AML-193 (cell line): ENCODE measurements at regions not wholly inside any gene's neighbourhood (a gene's known extent, or its start where the extent isn't known, plus 50 kb on each side); places are given as distances from the start of the nearest gene placed in this dataset.
A peak's percentile ranks its signal among the peaks of the same experiment; 100 is the strongest.

Experiments
- DNase-seq, 2 experiments: peaks; one replicate each; lab custom pipeline; 2025; lab: John Stamatoyannopoulos, UW

DNA sequence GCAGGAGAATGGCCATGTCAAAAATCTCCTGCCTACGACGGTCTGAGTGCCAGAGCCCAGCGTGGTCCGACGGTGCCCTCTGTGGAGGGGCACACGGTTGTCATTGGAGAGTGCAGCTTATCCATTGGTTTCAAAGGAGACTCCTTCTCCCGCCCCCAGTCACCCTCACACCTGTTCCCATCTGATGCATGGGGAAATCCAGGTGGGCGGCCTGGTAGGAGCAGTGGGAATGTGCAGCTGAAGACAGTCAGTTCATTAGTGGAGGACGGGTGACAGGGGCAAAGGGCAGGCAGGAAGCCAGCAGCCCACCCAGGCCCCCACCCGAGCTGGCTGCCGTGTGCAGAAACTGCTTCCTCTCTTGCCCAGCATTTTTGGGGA is 162.3 kb downstream of the IRF8 start:
- DNase-seq = no peak

- DNase-seq = no peak
Observed at GRCh38 chr16:86061721-86062120, 162.8 kb downstream of the IRF8 start.

- no peak for DNase-seq
Observed at GRCh38 chr16:86062271-86062965, 163.5 kb downstream of the IRF8 start.

- no peak for DNase-seq
Observed at GRCh38 chr16:86063760-86064405, 164.9 kb downstream of the IRF8 start.

DNA sequence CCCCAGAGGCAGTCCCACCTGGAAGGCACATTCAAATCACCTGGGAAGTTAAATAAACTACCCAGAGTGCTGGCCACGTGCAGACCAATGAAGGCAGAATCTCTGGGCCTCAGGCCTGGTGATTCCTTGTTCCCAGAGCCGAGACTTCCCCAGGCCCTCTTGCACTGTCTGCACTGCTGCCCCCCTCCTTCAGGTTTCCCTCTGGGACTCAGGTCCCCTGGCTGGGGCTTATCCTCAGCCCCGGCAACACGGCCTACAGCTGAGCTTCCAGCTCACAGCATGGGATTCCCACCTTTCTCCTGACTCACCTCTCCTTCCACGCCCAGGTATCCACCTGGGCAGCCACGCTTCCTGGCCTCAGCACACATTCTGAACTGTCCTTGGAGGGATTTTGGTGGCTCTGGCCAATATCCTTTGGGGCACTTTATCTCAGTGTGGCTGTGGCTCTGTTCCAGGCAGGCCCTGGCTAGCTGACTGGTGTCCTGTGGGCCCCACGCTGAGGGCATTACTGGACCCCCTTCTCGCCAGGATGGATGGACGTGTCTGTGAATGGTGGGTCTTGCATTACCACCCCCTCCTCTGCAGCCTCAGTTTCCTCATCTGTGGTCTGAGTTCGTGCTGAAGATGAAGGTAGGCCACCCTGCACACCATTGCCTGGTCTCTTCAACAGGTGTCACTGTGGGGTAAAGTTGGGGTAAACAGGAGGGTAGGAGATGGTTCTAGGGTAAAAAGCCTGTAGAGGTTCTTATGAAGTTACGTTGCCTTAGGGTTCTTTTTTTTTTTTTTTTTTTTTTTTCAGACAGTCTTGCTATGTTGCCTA is 165.7 kb downstream of the IRF8 start:
- no peak for DNase-seq

DNA sequence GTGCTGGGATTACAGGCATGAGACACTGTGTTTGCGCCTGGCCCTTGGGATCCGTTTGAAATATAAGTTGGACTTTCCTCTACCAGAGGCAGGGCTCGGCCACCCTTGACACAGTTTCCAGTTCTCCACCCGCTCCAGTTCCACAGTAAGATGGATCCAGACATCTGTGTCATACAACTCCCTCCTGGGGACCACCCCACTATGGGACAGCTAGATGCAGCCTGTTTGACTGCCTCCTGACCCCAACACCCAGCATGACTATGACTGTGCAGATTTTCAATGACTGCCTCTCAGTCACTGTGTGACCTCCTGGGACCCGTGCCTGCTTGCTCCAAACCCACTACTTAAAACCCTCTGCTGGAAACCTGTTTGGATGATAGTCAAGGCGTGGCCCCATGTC is 166.7 kb downstream of the IRF8 start:
- DNase-seq = no peak

- DNase-seq = no peak
Observed at GRCh38 chr16:86066811-86067210, 167.8 kb downstream of the IRF8 start.

GRCh38 chr16:86067516-86067915 is 168.6 kb downstream of the IRF8 start:
- DNase-seq = no peak

- DNase-seq = no peak
Observed at GRCh38 chr16:86067936-86068335, 169.0 kb downstream of the IRF8 start.

GRCh38 chr16:86068722-86069121 is 169.8 kb downstream of the IRF8 start:
- DNase-seq = no peak

DNA sequence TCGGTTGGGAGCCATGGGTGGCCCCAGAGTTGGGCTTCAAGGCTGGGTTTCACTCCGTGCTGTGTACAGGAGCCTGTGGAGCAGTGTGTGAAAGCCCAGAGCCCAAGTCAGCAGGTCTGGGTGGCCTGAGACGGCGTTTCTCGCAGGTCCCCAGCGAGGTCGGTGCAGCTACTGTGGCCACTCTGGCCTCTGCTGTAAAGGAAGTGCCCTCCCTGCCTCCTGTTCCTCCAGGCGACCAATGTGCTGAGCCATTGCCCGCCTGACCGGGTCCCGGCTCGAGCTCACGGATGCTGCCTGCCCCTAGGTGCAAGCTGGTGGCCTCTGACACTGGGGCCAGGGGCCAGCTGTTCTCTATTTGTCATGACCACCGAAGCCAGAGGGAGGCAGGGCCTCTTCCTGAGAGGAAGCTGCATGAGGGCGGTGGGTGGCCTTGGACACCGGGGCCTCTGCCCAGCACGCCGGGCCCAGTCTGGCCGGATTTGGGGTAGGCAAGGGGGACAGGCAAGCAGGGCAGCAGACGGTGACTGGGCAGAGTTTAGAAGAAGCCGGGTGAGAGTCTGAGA is 170.9 kb downstream of the IRF8 start:
- DNase-seq = no peak

DNA sequence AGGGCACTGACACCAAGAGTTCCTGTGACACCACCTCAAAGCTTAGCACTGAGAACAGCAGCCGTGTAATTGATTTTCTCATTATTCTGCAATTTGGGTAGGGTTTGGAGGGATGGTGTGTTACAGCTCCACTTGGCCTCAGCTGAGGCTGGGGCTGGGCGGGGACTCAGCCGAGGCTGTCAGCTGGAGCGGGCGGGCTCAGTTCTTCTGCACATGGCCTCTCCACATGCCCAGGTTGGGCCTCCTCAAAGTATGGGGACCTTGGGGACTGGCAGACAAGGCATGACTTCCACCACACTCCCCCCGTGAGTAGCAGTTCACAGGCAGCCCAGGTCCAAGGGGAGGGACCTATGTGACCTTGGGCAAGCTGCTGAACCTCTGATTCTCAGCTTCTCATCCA is 171.5 kb downstream of the IRF8 start:
- DNase-seq = no peak

GRCh38 chr16:86070971-86071370 is 172.0 kb downstream of the IRF8 start:
- no peak for DNase-seq

DNA sequence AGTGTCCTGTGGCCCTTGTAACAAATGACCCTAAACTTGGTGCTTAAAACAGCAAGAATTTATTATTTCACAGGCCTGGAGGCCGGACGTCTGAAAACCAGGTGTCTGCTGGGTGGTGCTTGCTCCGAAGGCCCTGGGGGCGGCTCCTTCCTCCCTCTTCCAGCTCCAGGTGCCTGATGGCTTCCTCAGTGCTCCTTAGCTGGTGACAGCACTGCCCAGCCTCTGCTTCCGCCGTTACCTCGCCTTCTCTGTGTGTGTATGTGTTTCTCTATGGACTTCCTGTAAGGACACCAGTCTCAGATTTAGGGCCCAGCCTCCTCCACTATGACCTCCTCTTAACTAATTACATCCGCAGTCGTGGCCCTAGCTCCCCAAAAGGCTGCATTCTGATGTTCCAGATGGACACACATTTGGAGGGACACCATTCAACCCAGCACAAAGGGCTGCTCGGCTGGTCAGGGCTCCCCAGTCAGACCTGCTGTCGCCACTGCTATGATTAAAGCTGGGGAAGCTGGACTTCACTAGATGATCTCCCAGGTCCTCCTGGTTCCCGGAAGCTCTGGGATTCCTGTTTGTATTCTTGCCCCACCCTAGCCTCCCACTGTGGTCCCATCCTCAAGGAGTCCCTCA is 172.8 kb downstream of the IRF8 start:
- no peak for DNase-seq

- peak; percentile 5 to 29 for DNase-seq
Observed at GRCh38 chr16:86072328-86073102, 173.6 kb downstream of the IRF8 start.

DNA sequence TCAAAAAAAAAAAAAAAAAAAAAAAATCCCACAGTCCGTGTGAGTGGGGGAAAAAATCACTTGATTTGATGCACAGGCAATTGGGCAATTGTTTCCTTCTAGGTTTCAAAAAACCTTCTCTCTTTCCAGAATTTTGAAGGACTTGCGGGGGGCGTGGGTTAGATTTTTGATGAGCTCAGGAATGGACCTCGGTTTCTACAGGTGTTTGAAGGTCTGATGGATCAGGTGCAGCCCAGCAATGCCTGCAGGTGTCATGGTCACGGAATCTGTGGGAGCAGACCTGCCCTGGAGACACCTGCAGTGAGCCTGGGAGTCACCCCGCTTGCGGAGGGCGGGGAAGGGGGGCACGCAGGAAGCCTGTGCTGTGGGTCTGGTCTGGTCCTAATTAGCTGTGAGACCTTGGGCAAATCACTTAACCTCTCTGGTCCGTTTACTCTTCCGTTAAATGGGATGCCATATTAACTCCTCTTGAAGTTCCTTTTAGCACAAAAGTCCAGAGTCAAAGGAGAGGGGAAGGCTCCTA is 174.2 kb downstream of the IRF8 start:
- no peak for DNase-seq

DNA sequence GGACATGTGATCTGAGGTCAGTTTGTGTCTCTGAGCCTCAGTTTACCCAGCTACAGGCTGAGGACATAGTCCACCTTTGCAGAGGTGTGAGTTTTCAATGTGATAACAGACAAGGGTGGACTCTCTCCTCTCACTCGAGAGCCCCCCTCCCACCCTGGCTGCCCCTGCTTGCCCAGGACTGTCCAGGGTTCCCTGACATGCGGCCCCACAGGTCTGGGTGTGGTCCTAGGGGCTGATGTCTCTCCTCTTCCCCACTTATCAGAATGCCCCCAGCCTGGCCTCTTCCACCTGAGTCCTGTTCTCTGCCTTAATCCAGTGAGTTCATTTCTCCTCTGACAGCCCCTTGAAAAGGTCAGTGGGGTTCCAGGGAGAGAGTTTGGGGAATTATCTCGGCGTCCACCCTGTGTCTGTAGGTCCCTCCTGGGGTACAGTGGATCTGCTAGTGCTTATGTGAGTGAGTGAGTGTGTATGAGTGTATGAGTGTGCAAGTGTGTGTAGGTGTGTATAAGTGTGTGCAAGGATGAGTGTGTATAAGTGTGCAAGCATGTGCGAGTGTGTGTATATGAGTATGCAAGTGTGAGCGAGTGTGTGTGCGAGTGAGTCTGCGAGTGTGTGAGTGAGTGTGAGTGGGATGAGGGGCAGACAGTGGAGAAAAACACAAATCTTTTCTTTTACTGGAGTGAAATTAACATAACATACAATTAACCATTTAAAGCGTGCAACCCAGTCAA is 175.0 kb downstream of the IRF8 start:
- DNase-seq = no peak

DNA sequence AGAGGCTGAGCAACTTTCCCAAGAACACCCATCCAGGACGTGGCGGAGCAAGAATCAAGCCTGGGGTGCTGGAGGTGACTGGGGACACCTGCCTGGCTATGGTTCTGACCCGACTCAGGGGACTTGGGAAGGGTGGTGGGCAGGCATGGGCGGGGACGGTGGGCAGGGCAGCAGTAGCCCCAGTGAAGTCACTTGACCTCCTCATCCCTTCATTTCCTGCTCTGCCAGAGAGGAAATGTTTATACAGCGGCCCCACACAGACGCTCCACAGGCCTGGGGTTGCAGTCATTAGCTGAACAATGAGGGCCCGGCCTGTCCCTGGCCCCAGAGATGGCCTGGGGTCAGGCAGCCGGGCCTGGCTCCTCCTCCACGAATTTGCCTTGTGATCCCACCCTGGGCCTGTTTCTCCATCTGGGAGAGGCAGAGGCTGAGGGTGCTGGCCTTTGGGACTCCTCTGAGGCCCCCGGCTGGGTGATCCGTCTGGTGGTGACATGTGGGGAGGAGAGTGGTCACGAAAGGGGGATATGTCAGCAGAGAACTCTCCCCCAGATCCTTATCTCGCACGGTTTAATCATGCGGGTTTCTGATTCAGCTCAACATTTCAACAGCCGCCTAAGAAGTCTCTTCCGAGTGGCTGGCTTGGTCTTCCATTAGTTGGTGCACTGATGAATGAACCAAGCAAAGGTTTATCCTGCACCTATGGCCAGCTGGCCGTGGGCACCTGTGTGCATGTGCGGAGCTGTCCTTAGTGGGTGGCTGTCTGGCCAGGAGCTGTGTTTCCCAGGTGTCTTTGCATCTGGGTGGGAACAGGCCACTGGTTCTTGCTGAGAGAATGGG is 175.9 kb downstream of the IRF8 start:
- DNase-seq = no peak

DNA sequence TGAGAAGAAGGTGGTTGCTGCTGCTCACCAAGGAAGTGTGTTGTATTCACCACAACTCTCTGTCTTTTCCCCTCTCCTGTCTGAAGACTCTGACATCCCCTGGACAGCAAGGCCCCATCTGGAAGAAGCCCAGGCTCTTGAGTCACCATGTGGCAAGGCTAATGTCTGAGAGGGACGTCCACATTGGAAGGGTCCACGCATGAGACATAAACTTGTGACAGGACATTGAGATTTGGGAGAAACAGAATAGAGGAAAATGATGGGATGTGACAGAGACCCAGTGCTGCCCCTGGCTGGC is 176.5 kb downstream of the IRF8 start:
- DNase-seq = no peak
